HG03439 (cell line): ENCODE measurements at regions not wholly inside any gene's neighbourhood (a gene's known extent, or its start where the extent isn't known, plus 50 kb on each side); places are given as distances from the start of the nearest gene placed in this dataset.
A peak's percentile ranks its signal among the peaks of the same experiment; 100 is the strongest.

ENCODE experiments used
- ATAC-seq: cut with Tn5 transposase; IDR thresholded peaks from one replicate; pipeline ENCODE4 v1.9.1; 2021; ENCODE audit warnings: mild to moderate bottlenecking, moderate library complexity; ENCODE audit not compliant: unreplicated experiment

- ATAC-seq, result no peak
Measured at GRCh38 chr12:77777274-77777673, 53.4 kb upstream of the NAV3 start.

- no peak for ATAC-seq
Measured at GRCh38 chr12:77774761-77775160, 55.9 kb upstream of the NAV3 start.

GRCh38 chr12:77772676-77773298, 57.9 kb upstream of the NAV3 start:
- no peak for ATAC-seq

- no peak for ATAC-seq
Measured at GRCh38 chr12:77768558-77768957, 62.1 kb upstream of the NAV3 start.

GRCh38 chr12:77767756-77768343, 62.8 kb upstream of the NAV3 start:
- no peak for ATAC-seq

GRCh38 chr12:77767335-77767734, 63.4 kb upstream of the NAV3 start:
- no peak for ATAC-seq

- ATAC-seq, result no peak
Measured at GRCh38 chr12:77766224-77766623, 64.5 kb upstream of the NAV3 start.

- ATAC-seq, result no peak
Measured at GRCh38 chr12:77761286-77761685, 69.4 kb upstream of the NAV3 start.

GRCh38 chr12:77760271-77761025, 70.2 kb upstream of the NAV3 start:
- ATAC-seq, result no peak

- no peak for ATAC-seq
Measured at GRCh38 chr12:77754086-77754485, 76.6 kb upstream of the NAV3 start.

GRCh38 chr12:77751939-77752338, 78.8 kb upstream of the NAV3 start:
- ATAC-seq, result no peak

GRCh38 chr12:77746096-77746495, 84.6 kb upstream of the NAV3 start:
- peak; percentile 100 for ATAC-seq

GRCh38 chr12:77745624-77746023, 85.1 kb upstream of the NAV3 start:
- no peak for ATAC-seq

GRCh38 chr12:77742631-77743030, 88.1 kb upstream of the NAV3 start:
- no peak for ATAC-seq

GRCh38 chr12:77741974-77742517, 88.6 kb upstream of the NAV3 start:
- no peak for ATAC-seq

GRCh38 chr12:77736219-77736965, 94.3 kb upstream of the NAV3 start:
- ATAC-seq, result no peak

- ATAC-seq, result no peak
Measured at GRCh38 chr12:77734214-77734883, 96.3 kb upstream of the NAV3 start.

- ATAC-seq, result no peak
Measured at GRCh38 chr12:77728018-77728417, 102.7 kb upstream of the NAV3 start.

- no peak for ATAC-seq
Measured at GRCh38 chr12:77727442-77728001, 103.2 kb upstream of the NAV3 start.

- no peak for ATAC-seq
Measured at GRCh38 chr12:77725611-77726010, 105.1 kb upstream of the NAV3 start.
